Ovary (tissue), 7 donors: ENCODE measurements at regions not wholly inside any gene's neighbourhood (a gene's known extent, or its start where the extent isn't known, plus 50 kb on each side); places are given as distances from the start of the nearest gene placed in this dataset.

Experiments used
- DNase-seq, 5 donors: peaks; one replicate each; pipeline ENCODE4 v3.0.0-alpha.2; 2019 to 2020
- H3K27ac ChIP-seq, 2 donors: fragments of 200-600 bp; one replicate each; pipeline versions ENCODE4 v1.5.1 to v1.8.0; 2019 to 2022
- H3K27me3 ChIP-seq: fragments of 200-600 bp; one replicate; pipeline ENCODE4 v1.8.0; 2022
- H3K36me3 ChIP-seq: fragments of 200-600 bp; sonication (generic); one replicate; pipeline ENCODE4 v1.5.1; 2019
- H3K4me1 ChIP-seq: one replicate; pipeline ENCODE4 v1.8.1; 2013; ENCODE audit warnings: mild to moderate bottlenecking, moderate library complexity; ENCODE audit not compliant: insufficient read depth
- H3K4me3 ChIP-seq: fragments of 200-600 bp; sonication (generic); one replicate; pipeline ENCODE4 v1.5.1; 2017
- H3K9me3 ChIP-seq, 2 donors: fragments of 200-600 bp in 1 of 2; sonication (generic) in 1 of 2; one replicate each; pipeline versions ENCODE4 v1.5.1 to v1.8.1; 2013 to 2019; ENCODE audit warnings: mild to moderate bottlenecking in 1 of 2, moderate library complexity in 1 of 2
- EP300 ChIP-seq: sonication (generic); formaldehyde crosslinking; IDR thresholded peaks from one replicate; pipeline ENCODE4 v1.6.1; 2017; ENCODE audit warnings: antibody characterized with exemption
- POLR2A ChIP-seq: fragments of 450-650 bp; IDR thresholded peaks from one replicate; pipeline ENCODE4 v1.6.1; 2017; ENCODE audit warnings: antibody characterized with exemption, mild to moderate bottlenecking, moderate library complexity
- WGBS, 3 donors: extraction: QIAGEN DNeasy Blood & Tissue Kit in 1 of 3; methylation state at CpG; one replicate each; pipeline versions ENCODE4 v1.1.5 to v1.1.7; 2013 to 2017; 5-methylcytosine and 5-hydroxymethylcytosine counted together
- intact Hi-C, 4 donors: fragments of 100-400 bp; cut with DNase I; formaldehyde crosslinking; loops; one replicate each; pipeline versions ENCODE4 v1.11.0 to v1.15.1; 2022 to 2023
- TF ChIP-seq, protein P1 (sequence below), 3 donors: fragments of 450-650 bp in 2 of 3; fragments of 200-600 bp in 1 of 3; IDR thresholded peaks; one replicate each; pipeline versions ENCODE4 v1.5.1 to v1.8.0; 2016 to 2022; ENCODE audit warnings: antibody characterized with exemption in 3 of 3, mild to moderate bottlenecking in 1 of 3
- donor health status: DM: no; HTN: no; CAD: no; lungs with moderate emphysema.
- donor health status: DM: no; HTN: no; CAD: no.
- donor health status: Bipolar disorder and iron deficiency.
- donor health status: DM: no; HTN: no; CAD: no.
- donor health status: DM: yes; HTN: yes; CAD: no.

GRCh38 chr6:43921039-43921438 lies 151.0 kb downstream of the VEGFA start:
- TF ChIP-seq, protein P1, sequence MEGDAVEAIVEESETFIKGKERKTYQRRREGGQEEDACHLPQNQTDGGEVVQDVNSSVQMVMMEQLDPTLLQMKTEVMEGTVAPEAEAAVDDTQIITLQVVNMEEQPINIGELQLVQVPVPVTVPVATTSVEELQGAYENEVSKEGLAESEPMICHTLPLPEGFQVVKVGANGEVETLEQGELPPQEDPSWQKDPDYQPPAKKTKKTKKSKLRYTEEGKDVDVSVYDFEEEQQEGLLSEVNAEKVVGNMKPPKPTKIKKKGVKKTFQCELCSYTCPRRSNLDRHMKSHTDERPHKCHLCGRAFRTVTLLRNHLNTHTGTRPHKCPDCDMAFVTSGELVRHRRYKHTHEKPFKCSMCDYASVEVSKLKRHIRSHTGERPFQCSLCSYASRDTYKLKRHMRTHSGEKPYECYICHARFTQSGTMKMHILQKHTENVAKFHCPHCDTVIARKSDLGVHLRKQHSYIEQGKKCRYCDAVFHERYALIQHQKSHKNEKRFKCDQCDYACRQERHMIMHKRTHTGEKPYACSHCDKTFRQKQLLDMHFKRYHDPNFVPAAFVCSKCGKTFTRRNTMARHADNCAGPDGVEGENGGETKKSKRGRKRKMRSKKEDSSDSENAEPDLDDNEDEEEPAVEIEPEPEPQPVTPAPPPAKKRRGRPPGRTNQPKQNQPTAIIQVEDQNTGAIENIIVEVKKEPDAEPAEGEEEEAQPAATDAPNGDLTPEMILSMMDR (IDR thresholded peaks at IDR 0.05) = no peak
- TF ChIP-seq EP300 = no peak
- no peak for TF ChIP-seq POLR2A
- Histone ChIP-seq H3K27me3 (no peaks in the 10 kb centered on the region), H3K36me3 (no peaks in the 10 kb centered on the region), H3K4me3 (no peak overlapping the region), H3K4me1 (no peaks in the 10 kb centered on the region), H3K27ac (no peak overlapping the region), H3K9me3 (no peaks in the 10 kb centered on the region)
- DNase-seq = peak in 1 of 5 donors; percentile 7
- intact Hi-C loops = no loop called here
- WGBS, 3 donors = 91 to 92% (median 91%) methylated on average over 9 of the region's 9 CpGs

DNA sequence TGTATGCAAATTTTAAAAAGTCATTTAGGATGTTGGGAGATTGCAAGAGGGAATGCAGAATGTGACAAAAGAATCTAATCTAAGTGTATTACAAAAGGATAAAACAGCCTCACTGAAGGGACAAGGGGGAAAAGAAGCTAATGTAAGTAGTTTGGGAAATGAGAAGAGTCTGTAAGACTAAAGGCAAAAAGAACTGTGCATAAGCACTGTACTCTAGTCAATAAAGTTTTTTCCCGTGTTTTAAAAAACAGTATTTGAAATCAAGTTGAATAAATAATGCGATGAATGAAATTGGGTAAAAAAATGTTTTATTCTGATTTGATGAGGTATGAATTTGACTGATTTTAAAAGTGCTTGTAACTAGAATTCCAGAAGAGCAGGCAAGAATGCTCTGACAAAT lies 149.8 kb downstream of the VEGFA start:
- TF ChIP-seq, protein P1 (IDR thresholded peaks at IDR 0.05) = no peak
- TF ChIP-seq EP300 = no peak
- no peak for TF ChIP-seq POLR2A
- no peaks in the 10 kb centered on the region for H3K9me3 ChIP-seq
- no peaks in the 10 kb centered on the region for H3K36me3 ChIP-seq
- no peak overlapping the region for H3K27ac ChIP-seq
- intact Hi-C loops = no loop called here
- no peak for DNase-seq
- 68 to 72% (median 69%) methylated on average over 2 of the region's 2 CpGs for WGBS, 3 donors
- no peak overlapping the region for H3K4me3 ChIP-seq
- H3K27me3 ChIP-seq = no peaks in the 10 kb centered on the region
- H3K4me1 ChIP-seq = no peaks in the 10 kb centered on the region

DNA sequence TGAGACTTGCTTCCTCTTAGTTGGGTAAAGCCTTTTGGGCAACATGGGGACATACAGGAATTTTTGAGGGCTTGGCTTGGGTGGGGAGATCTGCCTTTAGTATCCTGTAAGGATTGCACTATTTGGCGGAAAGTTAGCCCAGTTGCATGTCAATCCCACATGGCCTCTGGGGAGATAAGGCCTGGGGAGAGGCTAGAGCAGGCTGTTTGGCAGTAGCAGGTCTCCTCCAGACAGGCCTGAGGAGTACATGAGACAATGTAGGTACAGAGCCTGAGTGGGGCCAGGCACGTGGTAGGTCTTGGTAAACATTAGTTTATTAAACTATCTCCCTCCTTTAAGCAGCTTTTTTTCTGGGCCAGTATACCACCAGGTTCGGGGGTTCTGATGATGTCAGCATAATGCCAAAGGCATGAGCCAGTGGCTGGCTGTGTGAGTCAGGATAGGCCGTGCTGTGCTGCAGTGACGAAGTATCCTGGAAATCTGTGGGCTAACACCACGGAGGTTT lies 147.9 kb downstream of the VEGFA start:
- TF ChIP-seq EP300 (no peak), POLR2A (no peak)
- TF ChIP-seq, protein P1 (IDR thresholded peaks at IDR 0.05) = no peak
- Histone ChIP-seq H3K27ac (no peak overlapping the region), H3K9me3 (no peaks in the 10 kb centered on the region), H3K36me3 (no peaks in the 10 kb centered on the region), H3K4me1 (no peaks in the 10 kb centered on the region), H3K27me3 (no peaks in the 10 kb centered on the region), H3K4me3 (no peak overlapping the region)
- DNase-seq = no peak
- intact Hi-C loops = no loop called here
- WGBS, 3 donors = 80 to 88% (median 88%) methylated on average over 6 of the region's 6 CpGs

- intact Hi-C loops = no loop called here
- Histone ChIP-seq H3K4me3 (no peak overlapping the region), H3K27ac (no peak overlapping the region), H3K36me3 (no peaks in the 10 kb centered on the region), H3K9me3 (no peaks in the 10 kb centered on the region), H3K4me1 (no peaks in the 10 kb centered on the region), H3K27me3 (no peaks in the 10 kb centered on the region)
- WGBS, 3 donors = 67 to 77% (median 68%) methylated on average over 12 of the region's 12 CpGs
- DNase-seq = peak; percentile 32 to 80 (median 48)
- TF ChIP-seq, protein P1 (IDR thresholded peaks at IDR 0.05) = no peak
- TF ChIP-seq EP300 = no peak
These were observed 147.2 kb downstream of the VEGFA start for GRCh38 chr6:43916924-43917877.
